ENCODE measurements at regions not wholly inside any gene's neighbourhood (a gene's known extent, or its start where the extent isn't known, plus 50 kb on each side); places are given as distances from the start of the nearest gene placed in this dataset.
A peak's percentile ranks its signal among the peaks of the same experiment; 100 is the strongest.

- no peak overlapping the region for H3K4me3 ChIP-seq (ENCODE audit: low read depth, low read length)
- no peak for TF ChIP-seq CTCF (IDR thresholded peaks at IDR 0.05; ENCODE audit: borderline replicate concordance, insufficient read depth, low read depth, low read length)
Observed at GRCh38 chr2:44075541-44075940, 79.8 kb upstream of the LRPPRC start.

- no peak overlapping the region for H3K4me3 ChIP-seq (ENCODE audit: low read depth, low read length)
- no peak for TF ChIP-seq CTCF (IDR thresholded peaks at IDR 0.05; ENCODE audit: borderline replicate concordance, insufficient read depth, low read depth, low read length)
Observed at GRCh38 chr2:44077942-44078511, 82.2 kb upstream of the LRPPRC start.

GRCh38 chr2:44079686-44080085 is 83.9 kb upstream of the LRPPRC start:
- H3K4me3 ChIP-seq (ENCODE audit: low read depth, low read length): no peak overlapping the region
- TF ChIP-seq CTCF (IDR thresholded peaks at IDR 0.05; ENCODE audit: borderline replicate concordance, insufficient read depth, low read depth, low read length): no peak

GRCh38 chr2:44083054-44083453 is 85.6 kb upstream of the PPM1B start:
- no peak for TF ChIP-seq CTCF (IDR thresholded peaks at IDR 0.05; ENCODE audit: borderline replicate concordance, insufficient read depth, low read depth, low read length)
- H3K4me3 ChIP-seq (ENCODE audit: low read depth, low read length): no peak overlapping the region

- no peak overlapping the region for H3K4me3 ChIP-seq (ENCODE audit: low read depth, low read length)
- TF ChIP-seq CTCF (IDR thresholded peaks at IDR 0.05; ENCODE audit: borderline replicate concordance, insufficient read depth, low read depth, low read length): no peak
Observed at GRCh38 chr2:44084850-44085249, 83.8 kb upstream of the PPM1B start.

GRCh38 chr2:44086629-44087028 is 82.0 kb upstream of the PPM1B start:
- TF ChIP-seq CTCF (IDR thresholded peaks at IDR 0.05; ENCODE audit: borderline replicate concordance, insufficient read depth, low read depth, low read length): no peak
- H3K4me3 ChIP-seq (ENCODE audit: low read depth, low read length): no peak overlapping the region

- H3K4me3 ChIP-seq (ENCODE audit: low read depth, low read length): no peak overlapping the region
- peak; percentile 91 for TF ChIP-seq CTCF (IDR thresholded peaks at IDR 0.05; ENCODE audit: borderline replicate concordance, insufficient read depth, low read depth, low read length)
Observed at GRCh38 chr2:44087036-44087713, 81.5 kb upstream of the PPM1B start.
